Left lung (tissue), 4 donors: ENCODE measurements at regions not wholly inside any gene's neighbourhood (a gene's known extent, or its start where the extent isn't known, plus 50 kb on each side); places are given as distances from the start of the nearest gene placed in this dataset.

Experiments used
- ATAC-seq: fragments of 200-7000 bp; cut with Tn5 transposase; one replicate; pipeline ENCODE4 v1.9.1; 2020; ENCODE audit warnings: moderate library complexity
- DNase-seq, 4 donors: peaks; one replicate each; pipeline ENCODE4 v3.0.0-alpha.2; 2013 to 2020
- H3K27ac ChIP-seq, 2 donors: fragments of 200-600 bp; sonication (generic) in 1 of 2; one replicate each; pipeline versions ENCODE4 v1.5.0 to v1.8.0; 2020 to 2021
- H3K27me3 ChIP-seq, 2 donors: fragments of 200-600 bp; sonication (generic) in 1 of 2; one replicate each; pipeline versions ENCODE4 v1.5.0 to v1.8.0; 2020 to 2021
- H3K36me3 ChIP-seq, 2 donors: fragments of 200-600 bp; sonication (generic) in 1 of 2; one replicate each; pipeline versions ENCODE4 v1.5.0 to v1.8.0; 2020 to 2021
- H3K4me1 ChIP-seq, 2 donors: fragments of 200-600 bp; one replicate each; pipeline ENCODE4 v1.8.0; 2021
- H3K4me3 ChIP-seq, 2 donors: fragments of 200-600 bp; sonication (generic) in 1 of 2; one replicate each; pipeline versions ENCODE4 v1.5.0 to v1.8.0; 2020 to 2021; ENCODE audit warnings: mild to moderate bottlenecking in 1 of 2
- H3K9me3 ChIP-seq, 2 donors: fragments of 200-600 bp; sonication (generic) in 1 of 2; one replicate each; pipeline versions ENCODE4 v1.5.0 to v1.8.0; 2020 to 2021
- CTCF ChIP-seq, 2 donors: fragments of 200-600 bp; sonication (generic) in 1 of 2; IDR thresholded peaks; one replicate each; pipeline versions ENCODE4 v1.5.0 to v1.8.0; 2021; ENCODE audit warnings: antibody characterized with exemption in 2 of 2
- intact Hi-C, 2 donors: fragments of 100-400 bp; cut with DNase I; formaldehyde crosslinking; loops; one replicate each; pipeline versions ENCODE4 v1.11.2 to v1.14.2; 2022
- donor health status: DM: no; HTN: yes; CAD: no.
- donor health status: DM: no; HTN: no; CAD: no.

GRCh38 chrX:142002471-142002870, 98.8 kb downstream of the MAGEC1 start:
- TF ChIP-seq CTCF (IDR thresholded peaks at IDR 0.05), result no peak
- ATAC-seq (no peak), DNase-seq (no peak)
- Histone ChIP-seq H3K27me3 (no peaks in the 10 kb centered on the region), H3K4me1 (no peaks in the 10 kb centered on the region), H3K27ac (no peak overlapping the region), H3K36me3 (no peaks in the 10 kb centered on the region), H3K4me3 (no peak overlapping the region), H3K9me3 (no peaks in the 10 kb centered on the region)
- intact Hi-C loops, result no loop called here

GRCh38 chrX:142001934-142002333, 98.2 kb downstream of the MAGEC1 start:
- H3K36me3 ChIP-seq, result no peaks in the 10 kb centered on the region
- H3K4me1 ChIP-seq, result no peaks in the 10 kb centered on the region
- H3K4me3 ChIP-seq, result no peak overlapping the region
- intact Hi-C loops, result no loop called here
- no peaks in the 10 kb centered on the region for H3K27me3 ChIP-seq
- DNase-seq, result no peak
- H3K27ac ChIP-seq, result no peak overlapping the region
- peak; percentile 88 for ATAC-seq
- no peak for TF ChIP-seq CTCF (IDR thresholded peaks at IDR 0.05)
- no peaks in the 10 kb centered on the region for H3K9me3 ChIP-seq

- no peak for ATAC-seq
- Histone ChIP-seq H3K36me3 (no peaks in the 10 kb centered on the region), H3K4me3 (no peak overlapping the region), H3K27ac (no peak overlapping the region), H3K9me3 (no peaks in the 10 kb centered on the region), H3K4me1 (no peaks in the 10 kb centered on the region), H3K27me3 (no peaks in the 10 kb centered on the region)
- intact Hi-C loops, result no loop called here
- DNase-seq, result no peak
- TF ChIP-seq CTCF (IDR thresholded peaks at IDR 0.05), result no peak
Observed at GRCh38 chrX:141989815-141990214, 86.1 kb downstream of the MAGEC1 start.

- Histone ChIP-seq H3K27me3 (no peaks in the 10 kb centered on the region), H3K36me3 (no peaks in the 10 kb centered on the region), H3K4me1 (no peaks in the 10 kb centered on the region), H3K4me3 (no peak overlapping the region), H3K27ac (no peak overlapping the region), H3K9me3 (no peaks in the 10 kb centered on the region)
- intact Hi-C loops, result no loop called here
- DNase-seq (no peak), ATAC-seq (no peak)
- no peak for TF ChIP-seq CTCF (IDR thresholded peaks at IDR 0.05)
Observed at GRCh38 chrX:141989134-141989533, 85.4 kb downstream of the MAGEC1 start.

- ATAC-seq, result no peak
- Histone ChIP-seq H3K36me3 (no peaks in the 10 kb centered on the region), H3K4me1 (no peaks in the 10 kb centered on the region), H3K4me3 (no peak overlapping the region), H3K27ac (no peak overlapping the region), H3K27me3 (no peaks in the 10 kb centered on the region), H3K9me3 (no peaks in the 10 kb centered on the region)
- no peak for DNase-seq
- no peak for TF ChIP-seq CTCF (IDR thresholded peaks at IDR 0.05)
- intact Hi-C loops, result no loop called here
Observed at GRCh38 chrX:141982296-141982695, 78.6 kb downstream of the MAGEC1 start.
